ENCODE measurements at regions not wholly inside any gene's neighbourhood (a gene's known extent, or its start where the extent isn't known, plus 50 kb on each side); places are given as distances from the start of the nearest gene placed in this dataset.
"Not testable (repeated sequence)": the region's sequence is repeated elsewhere in the genome, so short reads cannot be mapped to it uniquely, and the experiment has no call there.

- Histone ChIP-seq H3K36me3 (no peaks in the 10 kb centered on the region), H3K4me1 (no peaks in the 10 kb centered on the region), H3K27me3 (no peaks in the 10 kb centered on the region), H3K4me3 (ENCODE audit: low read depth, low read length) (no peak overlapping the region), H3K9me3 (no peaks in the 10 kb centered on the region)
- no peak for DNase-seq
- no peak for TF ChIP-seq CTCF (IDR thresholded peaks at IDR 0.05; ENCODE audit: low read depth, low read length)
These were observed 339.3 kb downstream of the NSUN3 start for GRCh38 chr3:94402126-94402525.

GRCh38 chr3:94405258-94406035, 342.6 kb downstream of the NSUN3 start:
- H3K9me3 ChIP-seq = no peaks in the 10 kb centered on the region
- no peak overlapping the region for H3K4me3 ChIP-seq (ENCODE audit: low read depth, low read length)
- no peaks in the 10 kb centered on the region for H3K4me1 ChIP-seq
- DNase-seq = no peak
- H3K27me3 ChIP-seq = no peaks in the 10 kb centered on the region
- H3K36me3 ChIP-seq = no peaks in the 10 kb centered on the region
- no peak for TF ChIP-seq CTCF (IDR thresholded peaks at IDR 0.05; ENCODE audit: low read depth, low read length)

GRCh38 chr3:94406595-94406994, 343.7 kb downstream of the NSUN3 start:
- H3K27me3 ChIP-seq = no peaks in the 10 kb centered on the region
- no peak for TF ChIP-seq CTCF (IDR thresholded peaks at IDR 0.05; ENCODE audit: low read depth, low read length)
- no peak for DNase-seq
- H3K9me3 ChIP-seq = no peaks in the 10 kb centered on the region
- no peaks in the 10 kb centered on the region for H3K4me1 ChIP-seq
- H3K4me3 ChIP-seq (ENCODE audit: low read depth, low read length) = no peak overlapping the region
- no peaks in the 10 kb centered on the region for H3K36me3 ChIP-seq

- not testable (repeated sequence) for H3K9me3 ChIP-seq; DNase-seq; H3K36me3 ChIP-seq; H3K4me3 ChIP-seq (ENCODE audit: low read depth, low read length); H3K27me3 ChIP-seq; H3K4me1 ChIP-seq
These were observed 350.1 kb downstream of the NSUN3 start for GRCh38 chr3:94412936-94413335.

- H3K27me3 ChIP-seq = no peaks in the 10 kb centered on the region
- DNase-seq = no peak
- TF ChIP-seq CTCF (IDR thresholded peaks at IDR 0.05; ENCODE audit: low read depth, low read length) = no peak
- H3K9me3 ChIP-seq = no peaks in the 10 kb centered on the region; the same call in 1 of the 2 replicates
- no peaks in the 10 kb centered on the region; the same call in 1 of the 2 replicates for H3K4me1 ChIP-seq
- no peaks in the 10 kb centered on the region for H3K36me3 ChIP-seq
- no peak overlapping the region for H3K4me3 ChIP-seq (ENCODE audit: low read depth, low read length)
These were observed 350.7 kb downstream of the NSUN3 start for GRCh38 chr3:94413336-94414108.

- peak; percentile 38 for DNase-seq
- Histone ChIP-seq H3K4me1 (no peaks in the 10 kb centered on the region; the same call in 1 of the 2 replicates), H3K4me3 (ENCODE audit: low read depth, low read length) (no peak overlapping the region), H3K27me3 (no peaks in the 10 kb centered on the region), H3K9me3 (no peaks in the 10 kb centered on the region; the same call in 1 of the 2 replicates), H3K36me3 (no peaks in the 10 kb centered on the region)
- TF ChIP-seq CTCF (IDR thresholded peaks at IDR 0.05; ENCODE audit: low read depth, low read length) = no peak
These were observed 351.6 kb downstream of the NSUN3 start for GRCh38 chr3:94414418-94414817.
